WTC11 (cell line): ENCODE measurements at regions not wholly inside any gene's neighbourhood (a gene's known extent, or its start where the extent isn't known, plus 50 kb on each side); places are given as distances from the start of the nearest gene placed in this dataset.

Experiments used
- ATAC-seq: fragments of 200-7000 bp; cut with Tn5 transposase; 2 replicates; pipeline ENCODE4 v1.10.0; 2021; ENCODE audit warnings: mild to moderate bottlenecking, moderate library complexity
- CTCF ChIA-PET: fragments of 300-600 bp; sonication (Branson Sonifier 250); formaldehyde crosslinking; loops from one replicate; lab custom pipeline; 2021; ENCODE audit warnings: antibody characterized with exemption; lab: Charles Lee
- POLR2A ChIA-PET: fragments of 350-600 bp; sonication (Branson Sonifier 250); formaldehyde crosslinking; loops from one replicate; lab custom pipeline; 2021; ENCODE audit warnings: antibody characterized with exemption; lab: Charles Lee
- DNase-seq: peaks from one replicate; pipeline ENCODE4 v3.0.0; 2021; ENCODE audit warnings: low spot score
- H3K27ac Mint-ChIP-seq: 2 replicates; pipeline ENCODE4 v1.8.0; 2021; ENCODE audit warnings: mixed read lengths
- H3K27me3 Mint-ChIP-seq: 2 replicates; pipeline ENCODE4 v1.8.0; 2021; ENCODE audit warnings: low read depth, mild to moderate bottlenecking, moderate library complexity, mixed read lengths
- H3K36me3 Mint-ChIP-seq: 2 replicates; pipeline ENCODE4 v1.8.0; 2021; ENCODE audit warnings: mixed read lengths
- H3K4me1 Mint-ChIP-seq: 2 replicates; pipeline ENCODE4 v1.8.0; 2022; ENCODE audit warnings: mixed read lengths
- H3K4me3 Mint-ChIP-seq: 2 replicates; pipeline ENCODE4 v1.8.0; 2021; ENCODE audit warnings: mild to moderate bottlenecking, moderate library complexity, mixed read lengths
- H3K9me3 Mint-ChIP-seq: 2 replicates; pipeline ENCODE4 v1.8.0; 2021; ENCODE audit warnings: mixed read lengths
- CBFB ChIP-seq: sonication (generic); formaldehyde crosslinking; IDR thresholded peaks from 2 replicates; pipeline ENCODE4 v1.8.1; 2022; ENCODE audit warnings: mild to moderate bottlenecking, low read depth, missing genetic modification reagents
- EMX1 ChIP-seq: fragments of 250-450 bp; sonication (Bioruptor Pico); IDR thresholded peaks from 2 replicates; pipeline ENCODE4 v1.8.0; 2021; ENCODE audit warnings: mild to moderate bottlenecking
- ETV6 ChIP-seq: sonication (generic); formaldehyde crosslinking; IDR thresholded peaks from 2 replicates; pipeline ENCODE4 v1.8.1; 2022; ENCODE audit warnings: mild to moderate bottlenecking, missing genetic modification reagents
- FOXP1 ChIP-seq: sonication (generic); formaldehyde crosslinking; IDR thresholded peaks from 2 replicates; pipeline ENCODE4 v1.8.0; 2022; ENCODE audit warnings: missing genetic modification reagents, mild to moderate bottlenecking, moderate library complexity, borderline replicate concordance
- GTF2I ChIP-seq: fragments of 250-450 bp; sonication (Bioruptor Pico); conservative IDR thresholded peaks from 2 replicates; pipeline ENCODE4 v1.4.0; 2021; ENCODE audit warnings: mild to moderate bottlenecking
- KAT7 ChIP-seq: sonication (generic); formaldehyde crosslinking; IDR thresholded peaks from 2 replicates; pipeline ENCODE4 v1.8.1; 2023; ENCODE audit warnings: missing genetic modification reagents, mild to moderate bottlenecking, borderline replicate concordance
- MXD4 ChIP-seq: fragments of 250-450 bp; sonication (Bioruptor Pico); IDR thresholded peaks from 2 replicates; pipeline ENCODE4 v1.8.0; 2021; ENCODE audit warnings: mild to moderate bottlenecking, moderate library complexity, borderline replicate concordance
- MYBL2 ChIP-seq: sonication (generic); formaldehyde crosslinking; IDR thresholded peaks from 2 replicates; pipeline ENCODE4 v1.8.1; 2023; ENCODE audit warnings: mild to moderate bottlenecking, moderate library complexity, missing genetic modification reagents
- NFE2L1 ChIP-seq: sonication (generic); formaldehyde crosslinking; IDR thresholded peaks from 2 replicates; pipeline ENCODE4 v1.8.1; 2023; ENCODE audit warnings: missing genetic modification reagents
- NR1H2 ChIP-seq: sonication (generic); formaldehyde crosslinking; IDR thresholded peaks from 2 replicates; pipeline ENCODE4 v1.9.0; 2021; ENCODE audit warnings: mild to moderate bottlenecking, moderate library complexity, missing genetic modification reagents
- OVOL2 ChIP-seq: fragments of 250-450 bp; sonication (Bioruptor Pico); IDR thresholded peaks from 2 replicates; pipeline ENCODE4 v1.9.0; 2021; ENCODE audit warnings: mild to moderate bottlenecking, borderline replicate concordance
- RELA ChIP-seq: sonication (generic); formaldehyde crosslinking; IDR thresholded peaks from 2 replicates; pipeline ENCODE4 v1.8.1; 2022; ENCODE audit warnings: missing genetic modification reagents, mild to moderate bottlenecking, borderline replicate concordance
- RORB ChIP-seq: fragments of 250-450 bp; sonication (Bioruptor Pico); IDR thresholded peaks from 2 replicates; pipeline ENCODE4 v1.9.0; 2021; ENCODE audit warnings: mild to moderate bottlenecking
- SMAD3 ChIP-seq: sonication (generic); formaldehyde crosslinking; IDR thresholded peaks from 2 replicates; pipeline ENCODE4 v1.8.0; 2022; ENCODE audit warnings: missing genetic modification reagents, mild to moderate bottlenecking, borderline replicate concordance
- SP1 ChIP-seq: sonication (generic); formaldehyde crosslinking; conservative IDR thresholded peaks from 2 replicates; pipeline ENCODE4 v1.8.1; 2022; ENCODE audit warnings: missing genetic modification reagents
- TEAD1 ChIP-seq: sonication (generic); formaldehyde crosslinking; IDR thresholded peaks from 2 replicates; pipeline ENCODE4 v1.8.0; 2022; ENCODE audit warnings: mild to moderate bottlenecking, missing genetic modification reagents
- TP53 ChIP-seq: sonication (generic); formaldehyde crosslinking; IDR thresholded peaks from 2 replicates; pipeline ENCODE4 v1.8.1; 2023; ENCODE audit warnings: mild to moderate bottlenecking, missing genetic modification reagents
- ZNF232 ChIP-seq: sonication (generic); formaldehyde crosslinking; IDR thresholded peaks from 2 replicates; pipeline ENCODE4 v1.8.0; 2022; ENCODE audit warnings: mild to moderate bottlenecking, missing genetic modification reagents
- ZNF671 ChIP-seq: fragments of 250-450 bp; sonication (Bioruptor Pico); IDR thresholded peaks from 2 replicates; pipeline ENCODE4 v1.8.0; 2021; ENCODE audit warnings: mild to moderate bottlenecking
- TF ChIP-seq, protein P1 (sequence below): sonication (generic); formaldehyde crosslinking; IDR thresholded peaks from 2 replicates; pipeline ENCODE4 v1.8.1; 2023; ENCODE audit warnings: mild to moderate bottlenecking, missing genetic modification reagents
- TF ChIP-seq, protein P2 (sequence below): sonication (generic); formaldehyde crosslinking; IDR thresholded peaks from 2 replicates; pipeline ENCODE4 v1.8.1; 2022; ENCODE audit warnings: low read depth, mild to moderate bottlenecking, moderate library complexity, missing genetic modification reagents, borderline replicate concordance
- TF ChIP-seq, protein P3 (sequence below): sonication (generic); formaldehyde crosslinking; IDR thresholded peaks from 2 replicates; pipeline ENCODE4 v1.8.1; 2022; ENCODE audit warnings: missing genetic modification reagents, borderline replicate concordance
- TF ChIP-seq, protein P4 (sequence below): sonication (generic); formaldehyde crosslinking; IDR thresholded peaks from 2 replicates; pipeline ENCODE4 v1.8.0; 2022; ENCODE audit warnings: missing genetic modification reagents
- TF ChIP-seq, protein P5 (sequence below): fragments of 250-450 bp; sonication (Bioruptor Pico); IDR thresholded peaks from 2 replicates; pipeline ENCODE4 v2.1.2; 2022; ENCODE audit warnings: mild to moderate bottlenecking, moderate library complexity
- TF ChIP-seq, protein P6 (sequence below): sonication (generic); formaldehyde crosslinking; IDR thresholded peaks from 2 replicates; pipeline ENCODE4 v1.8.1; 2022; ENCODE audit warnings: low read depth, missing genetic modification reagents, borderline replicate concordance
- TF ChIP-seq, protein P7 (sequence below): fragments of 250-450 bp; sonication (Bioruptor Pico); IDR thresholded peaks from 2 replicates; pipeline ENCODE4 v1.8.0; 2021; ENCODE audit warnings: mild to moderate bottlenecking

DNA sequence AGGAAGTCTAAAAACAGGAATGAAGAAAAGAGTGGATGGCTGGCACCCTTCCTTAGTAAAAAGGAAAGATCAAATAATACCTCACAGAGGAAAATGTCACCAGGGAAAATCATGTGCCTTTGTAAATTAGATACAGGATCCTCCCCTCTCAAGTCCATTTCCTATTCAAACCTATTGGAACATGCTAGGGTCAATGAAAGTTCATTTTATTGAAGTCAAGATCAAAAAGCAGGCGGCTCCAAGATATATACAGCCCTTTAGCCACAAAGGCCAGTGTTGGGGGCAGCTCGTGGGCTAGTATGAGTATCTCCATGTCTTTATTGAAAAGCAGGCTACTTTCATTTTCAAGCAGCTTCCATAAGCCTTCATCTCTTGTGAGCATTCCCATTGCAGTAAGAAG lies 141.1 kb downstream of the QDPR start:
- H3K27me3 Mint-ChIP-seq, result no peaks in the 10 kb centered on the region
- CTCF ChIA-PET, result no interaction called here
- no peak overlapping the region for H3K4me3 Mint-ChIP-seq
- H3K36me3 Mint-ChIP-seq, result no peaks in the 10 kb centered on the region
- TF ChIP-seq, protein P1, sequence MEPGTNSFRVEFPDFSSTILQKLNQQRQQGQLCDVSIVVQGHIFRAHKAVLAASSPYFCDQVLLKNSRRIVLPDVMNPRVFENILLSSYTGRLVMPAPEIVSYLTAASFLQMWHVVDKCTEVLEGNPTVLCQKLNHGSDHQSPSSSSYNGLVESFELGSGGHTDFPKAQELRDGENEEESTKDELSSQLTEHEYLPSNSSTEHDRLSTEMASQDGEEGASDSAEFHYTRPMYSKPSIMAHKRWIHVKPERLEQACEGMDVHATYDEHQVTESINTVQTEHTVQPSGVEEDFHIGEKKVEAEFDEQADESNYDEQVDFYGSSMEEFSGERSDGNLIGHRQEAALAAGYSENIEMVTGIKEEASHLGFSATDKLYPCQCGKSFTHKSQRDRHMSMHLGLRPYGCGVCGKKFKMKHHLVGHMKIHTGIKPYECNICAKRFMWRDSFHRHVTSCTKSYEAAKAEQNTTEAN (CRISPR knock-in tag), result no peak
- TF ChIP-seq, protein P2, sequence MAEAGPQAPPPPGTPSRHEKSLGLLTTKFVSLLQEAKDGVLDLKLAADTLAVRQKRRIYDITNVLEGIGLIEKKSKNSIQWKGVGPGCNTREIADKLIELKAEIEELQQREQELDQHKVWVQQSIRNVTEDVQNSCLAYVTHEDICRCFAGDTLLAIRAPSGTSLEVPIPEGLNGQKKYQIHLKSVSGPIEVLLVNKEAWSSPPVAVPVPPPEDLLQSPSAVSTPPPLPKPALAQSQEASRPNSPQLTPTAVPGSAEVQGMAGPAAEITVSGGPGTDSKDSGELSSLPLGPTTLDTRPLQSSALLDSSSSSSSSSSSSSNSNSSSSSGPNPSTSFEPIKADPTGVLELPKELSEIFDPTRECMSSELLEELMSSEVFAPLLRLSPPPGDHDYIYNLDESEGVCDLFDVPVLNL (CRISPR knock-in tag), result no peak
- no peak for TF ChIP-seq RELA
- TF ChIP-seq GTF2I, result no peak
- TF ChIP-seq, protein P3, sequence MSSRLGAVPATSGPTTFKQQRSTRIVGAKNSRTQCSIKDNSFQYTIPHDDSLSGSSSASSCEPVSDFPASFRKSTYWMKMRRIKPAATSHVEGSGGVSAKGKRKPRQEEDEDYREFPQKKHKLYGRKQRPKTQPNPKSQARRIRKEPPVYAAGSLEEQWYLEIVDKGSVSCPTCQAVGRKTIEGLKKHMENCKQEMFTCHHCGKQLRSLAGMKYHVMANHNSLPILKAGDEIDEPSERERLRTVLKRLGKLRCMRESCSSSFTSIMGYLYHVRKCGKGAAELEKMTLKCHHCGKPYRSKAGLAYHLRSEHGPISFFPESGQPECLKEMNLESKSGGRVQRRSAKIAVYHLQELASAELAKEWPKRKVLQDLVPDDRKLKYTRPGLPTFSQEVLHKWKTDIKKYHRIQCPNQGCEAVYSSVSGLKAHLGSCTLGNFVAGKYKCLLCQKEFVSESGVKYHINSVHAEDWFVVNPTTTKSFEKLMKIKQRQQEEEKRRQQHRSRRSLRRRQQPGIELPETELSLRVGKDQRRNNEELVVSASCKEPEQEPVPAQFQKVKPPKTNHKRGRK (CRISPR knock-in tag), result no peak
- no peak for TF ChIP-seq SP1 (CRISPR knock-in tag)
- no peak for TF ChIP-seq CBFB (CRISPR knock-in tag)
- TF ChIP-seq RORB (CRISPR knock-in tag), result no peak
- TF ChIP-seq KAT7 (CRISPR knock-in tag), result no peak
- no peak for DNase-seq
- no peak for ATAC-seq
- POLR2A ChIA-PET, result interaction anchor here (0.7 kb wide), 1 partner anchor 26 kb away, joined by 3 read pairs; no protein-coding TSS in a partner anchor
- H3K27ac Mint-ChIP-seq, result no peak overlapping the region
- peaks cover 9% of the 10 kb centered on the region for H3K9me3 Mint-ChIP-seq
- no peaks in the 10 kb centered on the region for H3K4me1 Mint-ChIP-seq

DNA sequence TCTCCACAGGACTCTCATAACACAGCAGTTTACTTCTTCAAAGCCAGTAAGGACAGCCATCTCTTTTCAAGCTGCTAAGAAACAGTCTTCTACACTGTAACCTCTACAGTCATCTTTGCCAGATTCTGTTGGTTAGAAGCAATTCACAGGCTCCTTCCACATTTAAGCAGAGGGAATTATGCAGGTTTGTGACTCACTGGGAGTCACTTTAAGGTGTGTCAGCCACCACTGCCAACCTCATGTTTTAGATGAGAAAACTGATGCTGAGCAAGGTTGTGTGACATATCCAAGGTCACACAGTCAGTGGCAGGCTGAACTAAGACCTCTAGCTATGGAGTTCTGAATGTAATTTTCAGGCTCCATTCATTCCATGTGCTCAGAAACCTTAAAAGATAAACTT lies 143.5 kb downstream of the QDPR start:
- CTCF ChIA-PET, result interaction anchor here (1.9 kb wide), 1 partner anchor 79 kb away, joined by 6 read pairs; no protein-coding TSS in a partner anchor
- Mint-ChIP-seq H3K9me3 (peaks cover 9% of the 10 kb centered on the region), H3K36me3 (no peaks in the 10 kb centered on the region), H3K27me3 (no peaks in the 10 kb centered on the region), H3K4me1 (no peaks in the 10 kb centered on the region), H3K4me3 (no peak overlapping the region), H3K27ac (no peak overlapping the region)
- POLR2A ChIA-PET, result no interaction called here
- no peak for DNase-seq
- ATAC-seq, result no peak
- TF ChIP-seq, protein P4, sequence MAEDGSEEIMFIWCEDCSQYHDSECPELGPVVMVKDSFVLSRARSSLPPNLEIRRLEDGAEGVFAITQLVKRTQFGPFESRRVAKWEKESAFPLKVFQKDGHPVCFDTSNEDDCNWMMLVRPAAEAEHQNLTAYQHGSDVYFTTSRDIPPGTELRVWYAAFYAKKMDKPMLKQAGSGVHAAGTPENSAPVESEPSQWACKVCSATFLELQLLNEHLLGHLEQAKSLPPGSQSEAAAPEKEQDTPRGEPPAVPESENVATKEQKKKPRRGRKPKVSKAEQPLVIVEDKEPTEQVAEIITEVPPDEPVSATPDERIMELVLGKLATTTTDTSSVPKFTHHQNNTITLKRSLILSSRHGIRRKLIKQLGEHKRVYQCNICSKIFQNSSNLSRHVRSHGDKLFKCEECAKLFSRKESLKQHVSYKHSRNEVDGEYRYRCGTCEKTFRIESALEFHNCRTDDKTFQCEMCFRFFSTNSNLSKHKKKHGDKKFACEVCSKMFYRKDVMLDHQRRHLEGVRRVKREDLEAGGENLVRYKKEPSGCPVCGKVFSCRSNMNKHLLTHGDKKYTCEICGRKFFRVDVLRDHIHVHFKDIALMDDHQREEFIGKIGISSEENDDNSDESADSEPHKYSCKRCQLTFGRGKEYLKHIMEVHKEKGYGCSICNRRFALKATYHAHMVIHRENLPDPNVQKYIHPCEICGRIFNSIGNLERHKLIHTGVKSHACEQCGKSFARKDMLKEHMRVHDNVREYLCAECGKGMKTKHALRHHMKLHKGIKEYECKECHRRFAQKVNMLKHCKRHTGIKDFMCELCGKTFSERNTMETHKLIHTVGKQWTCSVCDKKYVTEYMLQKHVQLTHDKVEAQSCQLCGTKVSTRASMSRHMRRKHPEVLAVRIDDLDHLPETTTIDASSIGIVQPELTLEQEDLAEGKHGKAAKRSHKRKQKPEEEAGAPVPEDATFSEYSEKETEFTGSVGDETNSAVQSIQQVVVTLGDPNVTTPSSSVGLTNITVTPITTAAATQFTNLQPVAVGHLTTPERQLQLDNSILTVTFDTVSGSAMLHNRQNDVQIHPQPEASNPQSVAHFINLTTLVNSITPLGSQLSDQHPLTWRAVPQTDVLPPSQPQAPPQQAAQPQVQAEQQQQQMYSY (CRISPR knock-in tag), result no peak
- TF ChIP-seq FOXP1 (no peak), OVOL2 (CRISPR knock-in tag) (no peak), ZNF671 (CRISPR knock-in tag) (no peak), TP53 (CRISPR knock-in tag) (no peak), MYBL2 (CRISPR knock-in tag) (no peak), TEAD1 (CRISPR knock-in tag) (no peak), NFE2L1 (CRISPR knock-in tag) (no peak), ETV6 (CRISPR knock-in tag) (no peak), EMX1 (CRISPR knock-in tag) (no peak), KAT7 (CRISPR knock-in tag) (no peak), ZNF232 (no peak), MXD4 (no peak), RORB (CRISPR knock-in tag) (no peak), NR1H2 (CRISPR knock-in tag) (no peak), SMAD3 (no peak)
- TF ChIP-seq, protein P5, sequence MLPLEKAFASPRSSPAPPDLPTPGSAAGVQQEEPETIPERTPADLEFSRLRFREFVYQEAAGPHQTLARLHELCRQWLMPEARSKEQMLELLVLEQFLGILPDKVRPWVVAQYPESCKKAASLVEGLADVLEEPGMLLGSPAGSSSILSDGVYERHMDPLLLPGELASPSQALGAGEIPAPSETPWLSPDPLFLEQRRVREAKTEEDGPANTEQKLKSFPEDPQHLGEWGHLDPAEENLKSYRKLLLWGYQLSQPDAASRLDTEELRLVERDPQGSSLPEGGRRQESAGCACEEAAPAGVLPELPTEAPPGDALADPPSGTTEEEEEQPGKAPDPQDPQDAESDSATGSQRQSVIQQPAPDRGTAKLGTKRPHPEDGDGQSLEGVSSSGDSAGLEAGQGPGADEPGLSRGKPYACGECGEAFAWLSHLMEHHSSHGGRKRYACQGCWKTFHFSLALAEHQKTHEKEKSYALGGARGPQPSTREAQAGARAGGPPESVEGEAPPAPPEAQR, result no peak
- TF ChIP-seq, protein P6, sequence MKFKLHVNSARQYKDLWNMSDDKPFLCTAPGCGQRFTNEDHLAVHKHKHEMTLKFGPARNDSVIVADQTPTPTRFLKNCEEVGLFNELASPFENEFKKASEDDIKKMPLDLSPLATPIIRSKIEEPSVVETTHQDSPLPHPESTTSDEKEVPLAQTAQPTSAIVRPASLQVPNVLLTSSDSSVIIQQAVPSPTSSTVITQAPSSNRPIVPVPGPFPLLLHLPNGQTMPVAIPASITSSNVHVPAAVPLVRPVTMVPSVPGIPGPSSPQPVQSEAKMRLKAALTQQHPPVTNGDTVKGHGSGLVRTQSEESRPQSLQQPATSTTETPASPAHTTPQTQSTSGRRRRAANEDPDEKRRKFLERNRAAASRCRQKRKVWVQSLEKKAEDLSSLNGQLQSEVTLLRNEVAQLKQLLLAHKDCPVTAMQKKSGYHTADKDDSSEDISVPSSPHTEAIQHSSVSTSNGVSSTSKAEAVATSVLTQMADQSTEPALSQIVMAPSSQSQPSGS (CRISPR knock-in tag), result no peak
- TF ChIP-seq, protein P7, sequence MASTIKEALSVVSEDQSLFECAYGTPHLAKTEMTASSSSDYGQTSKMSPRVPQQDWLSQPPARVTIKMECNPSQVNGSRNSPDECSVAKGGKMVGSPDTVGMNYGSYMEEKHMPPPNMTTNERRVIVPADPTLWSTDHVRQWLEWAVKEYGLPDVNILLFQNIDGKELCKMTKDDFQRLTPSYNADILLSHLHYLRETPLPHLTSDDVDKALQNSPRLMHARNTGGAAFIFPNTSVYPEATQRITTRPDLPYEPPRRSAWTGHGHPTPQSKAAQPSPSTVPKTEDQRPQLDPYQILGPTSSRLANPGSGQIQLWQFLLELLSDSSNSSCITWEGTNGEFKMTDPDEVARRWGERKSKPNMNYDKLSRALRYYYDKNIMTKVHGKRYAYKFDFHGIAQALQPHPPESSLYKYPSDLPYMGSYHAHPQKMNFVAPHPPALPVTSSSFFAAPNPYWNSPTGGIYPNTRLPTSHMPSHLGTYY (CRISPR knock-in tag), result no peak
